Stomach smooth muscle (tissue), 2 donors: ENCODE measurements at regions not wholly inside any gene's neighbourhood (a gene's known extent, or its start where the extent isn't known, plus 50 kb on each side); places are given as distances from the start of the nearest gene placed in this dataset.

Source experiments
- H3K27ac ChIP-seq: one replicate; pipeline ENCODE4 v1.7.0; 2013; ENCODE audit warnings: mild to moderate bottlenecking, low read length, inconsistent platforms
- H3K27me3 ChIP-seq, 2 donors: one replicate each; pipeline ENCODE4 v1.7.0; 2013; ENCODE audit warnings: low read length in 2 of 2; ENCODE audit not compliant: insufficient read depth in 2 of 2, control insufficient read depth in 1 of 2
- H3K36me3 ChIP-seq, 2 donors: one replicate each; pipeline ENCODE4 v1.7.0; 2013; ENCODE audit warnings: low read length in 2 of 2; ENCODE audit not compliant: control insufficient read depth in 2 of 2, insufficient read depth in 2 of 2
- H3K4me1 ChIP-seq: one replicate; pipeline ENCODE4 v1.7.0; 2013; ENCODE audit warnings: low read length; ENCODE audit not compliant: control insufficient read depth, insufficient read depth
- H3K4me3 ChIP-seq, 2 donors: one replicate each; pipeline ENCODE4 v1.7.0; 2013; ENCODE audit warnings: low read length in 2 of 2
- H3K9ac ChIP-seq, 2 donors: one replicate each; pipeline ENCODE4 v1.7.0; 2013; ENCODE audit warnings: low read length in 2 of 2, mild to moderate bottlenecking in 1 of 2
- H3K9me3 ChIP-seq, 2 donors: one replicate each; pipeline ENCODE4 v1.7.0; 2013; ENCODE audit warnings: low read length in 2 of 2; ENCODE audit not compliant: control insufficient read depth in 2 of 2
- donor health status: healthy.
- donor health status: Pancreatic carcinoma.

DNA sequence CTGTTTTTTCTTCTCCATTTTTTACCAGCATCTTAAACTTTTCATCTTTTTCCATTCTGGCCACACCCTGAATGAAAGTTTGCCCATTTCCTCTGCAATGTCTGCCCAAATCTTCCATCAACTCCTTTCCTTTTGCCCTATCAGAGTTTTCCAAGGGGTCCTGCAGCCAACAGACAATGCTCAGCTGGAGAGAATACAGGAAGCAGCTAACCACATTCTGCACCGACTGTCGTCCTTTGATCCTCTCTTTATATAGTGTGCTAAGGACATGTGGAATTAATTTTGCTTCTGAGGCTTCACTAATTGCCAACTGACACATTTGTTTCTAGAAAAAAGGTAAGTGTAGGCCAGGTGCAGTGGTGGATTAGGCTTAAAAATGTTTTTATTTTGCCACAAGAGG, 50.5 kb upstream of the DLX2 start:
- Histone ChIP-seq H3K36me3 (no peaks in the 10 kb centered on the region), H3K4me3 (no peak overlapping the region), H3K9me3 (peaks cover 0 to 4% of the 10 kb centered on the region in 2 donors), H3K27me3 (peaks cover 0 to 2% of the 10 kb centered on the region in 2 donors), H3K9ac (no peak overlapping the region), H3K27ac (no peak overlapping the region), H3K4me1 (no peaks in the 10 kb centered on the region)

DNA sequence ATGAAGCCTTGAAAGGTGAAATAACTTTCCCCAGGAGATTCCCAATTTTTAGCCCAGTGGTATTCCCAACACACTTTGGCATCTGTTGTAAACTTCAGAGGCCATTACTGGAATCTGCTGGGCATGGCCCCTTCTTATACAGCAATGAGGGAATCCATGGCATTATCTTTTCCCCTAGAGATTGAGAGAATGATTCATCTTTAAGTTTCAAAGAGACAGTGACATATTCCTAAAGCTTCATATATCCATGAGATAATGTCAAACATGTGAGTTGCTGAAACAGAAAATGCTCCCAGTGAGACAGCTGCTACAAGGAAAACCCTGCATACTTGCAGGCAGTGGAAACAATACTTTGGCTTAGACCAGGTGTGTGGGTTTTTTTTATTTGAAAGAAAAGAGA, 51.1 kb upstream of the DLX2 start:
- Histone ChIP-seq H3K9me3 (peaks cover 0 to 4% of the 10 kb centered on the region in 2 donors), H3K36me3 (no peaks in the 10 kb centered on the region), H3K4me3 (no peak overlapping the region), H3K27me3 (peaks cover 0 to 3% of the 10 kb centered on the region in 2 donors), H3K4me1 (no peaks in the 10 kb centered on the region), H3K27ac (no peak overlapping the region), H3K9ac (no peak overlapping the region)

DNA sequence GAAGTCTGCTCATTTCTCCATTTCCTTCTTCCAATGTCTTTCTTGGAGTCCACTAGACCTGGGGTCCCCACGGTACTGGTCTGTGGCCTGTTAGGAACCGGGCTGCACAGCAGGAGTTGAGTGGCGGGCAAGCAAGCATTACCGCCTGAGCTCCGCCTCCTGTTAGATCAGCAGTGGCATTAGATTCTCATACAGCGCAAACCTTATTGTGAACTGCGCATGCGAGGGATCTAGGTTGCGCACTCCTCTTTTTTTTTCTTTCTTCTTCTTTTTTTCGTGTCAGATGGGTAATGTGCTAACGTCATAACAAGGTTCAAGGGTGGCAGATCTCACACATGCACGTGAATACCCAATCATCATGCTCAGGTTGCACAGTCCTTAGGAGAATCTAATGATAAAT, 53.1 kb upstream of the DLX2 start:
- H3K27ac ChIP-seq = no peak overlapping the region
- no peaks in the 10 kb centered on the region for H3K4me1 ChIP-seq
- H3K27me3 ChIP-seq = peaks cover 0 to 4% of the 10 kb centered on the region in 2 donors
- no peak overlapping the region for H3K4me3 ChIP-seq
- no peak overlapping the region for H3K9ac ChIP-seq
- no peaks in the 10 kb centered on the region for H3K36me3 ChIP-seq
- peaks cover 0 to 4% of the 10 kb centered on the region in 2 donors for H3K9me3 ChIP-seq

DNA sequence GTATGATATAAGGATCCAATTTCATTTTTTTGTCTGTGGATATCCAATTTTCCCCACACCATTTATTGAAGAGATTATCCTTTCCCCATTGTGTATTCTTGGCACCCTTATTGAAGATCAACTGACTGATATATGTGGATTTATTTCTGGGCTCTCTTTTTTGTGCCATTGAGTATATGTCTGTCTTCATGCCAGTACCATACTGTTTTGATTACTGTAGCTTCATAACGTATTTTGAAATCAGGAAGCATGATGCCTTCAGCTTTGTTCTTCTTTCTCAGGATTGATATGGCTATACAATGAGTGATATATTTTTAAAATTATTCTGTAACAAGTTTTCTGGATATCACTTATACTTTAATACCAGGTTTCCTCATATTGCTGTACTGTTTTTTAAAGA, 58.1 kb upstream of the DLX2 start:
- peaks cover 2% of the 10 kb centered on the region for H3K4me1 ChIP-seq

DNA sequence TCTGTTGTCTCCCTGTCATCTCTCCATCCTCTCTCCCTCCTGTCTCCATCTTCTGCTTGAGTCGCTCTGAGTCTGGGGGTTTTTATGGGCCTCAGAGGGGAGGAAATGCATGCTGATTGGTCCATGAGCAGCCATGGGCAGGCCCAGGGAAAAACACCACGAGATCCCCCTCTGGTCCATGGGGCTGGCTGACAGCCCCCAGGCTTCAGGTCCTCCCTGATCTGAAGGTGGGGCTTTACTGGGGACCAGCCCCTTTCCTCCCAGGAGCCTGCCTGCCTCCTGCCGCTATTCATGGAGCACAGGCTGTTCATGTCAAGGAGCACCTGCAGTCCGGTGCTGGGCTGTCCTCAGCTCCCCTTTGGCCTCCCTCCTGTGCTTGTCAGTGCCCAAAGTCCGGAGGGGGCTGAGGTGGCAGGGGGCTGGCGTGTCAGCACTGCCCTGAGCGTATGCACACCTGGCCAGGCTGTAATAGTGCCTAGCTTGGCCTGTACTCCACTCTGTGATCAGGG, 59.6 kb upstream of the DLX2 start:
- H3K4me3 ChIP-seq = no peak overlapping the region
- H3K9me3 ChIP-seq = peaks cover 0 to 6% of the 10 kb centered on the region in 2 donors
- no peaks in the 10 kb centered on the region for H3K36me3 ChIP-seq

More for the DNA sequence above, 58.1 kb upstream of the DLX2 start:
- H3K9me3 ChIP-seq = peaks cover 4 to 6% of the 10 kb centered on the region in 2 donors
- H3K4me3 ChIP-seq = no peak overlapping the region
- H3K27ac ChIP-seq = no peak overlapping the region
- H3K9ac ChIP-seq = no peak overlapping the region
- peaks cover 3 to 4% of the 10 kb centered on the region in 2 donors for H3K27me3 ChIP-seq
- no peaks in the 10 kb centered on the region for H3K36me3 ChIP-seq

DNA sequence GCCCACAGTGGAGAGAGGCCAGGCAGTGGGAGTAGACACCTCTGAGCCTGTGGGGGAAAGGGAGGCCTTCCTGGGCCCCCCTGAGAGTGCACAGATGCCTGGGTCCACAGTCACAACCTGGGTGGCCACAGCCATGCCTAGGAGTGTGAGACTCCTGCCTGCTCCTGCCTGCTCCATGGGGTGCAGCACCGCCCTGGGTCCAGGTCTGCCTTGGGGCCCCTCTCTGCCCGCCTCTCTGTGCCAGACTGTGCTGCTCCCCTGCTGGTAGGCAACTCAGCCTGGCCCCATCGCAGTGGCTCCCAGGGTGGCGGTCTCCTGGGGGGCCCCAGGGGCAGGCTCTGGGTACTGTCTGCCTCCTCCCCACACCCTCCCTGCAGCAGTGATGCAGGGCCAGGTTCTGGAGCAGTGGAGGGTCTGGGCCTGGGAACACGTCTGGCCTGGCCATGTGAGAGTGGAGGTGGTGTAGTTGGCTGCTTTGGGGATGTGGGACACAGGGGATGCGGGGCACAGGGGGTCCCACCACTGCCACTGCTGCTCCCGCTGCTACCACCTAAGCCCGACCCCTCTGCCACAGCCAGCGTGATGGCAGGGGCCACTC, 60.1 kb upstream of the DLX2 start:
- Histone ChIP-seq H3K9ac (no peak overlapping the region), H3K27ac (no peak overlapping the region), H3K4me1 (peaks cover 2% of the 10 kb centered on the region), H3K4me3 (no peak overlapping the region), H3K36me3 (no peaks in the 10 kb centered on the region), H3K27me3 (peaks cover 3% of the 10 kb centered on the region in 2 donors), H3K9me3 (peaks cover 0 to 6% of the 10 kb centered on the region in 2 donors)

More for the DNA sequence above, 59.6 kb upstream of the DLX2 start:
- H3K9ac ChIP-seq = no peak overlapping the region
- H3K27ac ChIP-seq = no peak overlapping the region
- H3K4me1 ChIP-seq = peaks cover 2% of the 10 kb centered on the region
- H3K27me3 ChIP-seq = peaks cover 3 to 4% of the 10 kb centered on the region in 2 donors

DNA sequence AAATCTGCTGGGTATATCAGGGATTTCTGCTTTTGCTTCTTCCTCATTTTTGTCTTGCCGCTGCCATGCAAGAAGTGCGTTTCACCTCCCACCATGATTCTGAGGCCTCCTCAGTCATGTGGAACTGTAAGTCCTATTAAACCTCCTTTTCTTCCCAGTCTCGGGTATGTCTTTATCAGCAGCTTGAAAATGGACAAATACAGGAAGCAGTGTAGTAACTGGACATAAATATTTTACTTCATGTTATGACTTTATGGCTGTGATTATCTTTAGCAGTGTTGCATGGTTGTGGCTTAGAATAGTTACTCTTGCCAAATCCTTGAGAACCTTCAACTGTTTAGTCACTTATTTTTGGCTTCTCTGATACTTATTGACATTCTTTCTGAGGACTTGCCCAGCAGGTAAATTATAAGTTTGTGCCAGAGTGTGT, 66.2 kb upstream of the DLX2 start:
- Histone ChIP-seq H3K36me3 (no peaks in the 10 kb centered on the region), H3K4me1 (peaks cover 6% of the 10 kb centered on the region), H3K27ac (no peak overlapping the region), H3K4me3 (no peak overlapping the region), H3K27me3 (peaks cover 7 to 21% of the 10 kb centered on the region in 2 donors), H3K9me3 (no peaks in the 10 kb centered on the region), H3K9ac (no peak overlapping the region)

DNA sequence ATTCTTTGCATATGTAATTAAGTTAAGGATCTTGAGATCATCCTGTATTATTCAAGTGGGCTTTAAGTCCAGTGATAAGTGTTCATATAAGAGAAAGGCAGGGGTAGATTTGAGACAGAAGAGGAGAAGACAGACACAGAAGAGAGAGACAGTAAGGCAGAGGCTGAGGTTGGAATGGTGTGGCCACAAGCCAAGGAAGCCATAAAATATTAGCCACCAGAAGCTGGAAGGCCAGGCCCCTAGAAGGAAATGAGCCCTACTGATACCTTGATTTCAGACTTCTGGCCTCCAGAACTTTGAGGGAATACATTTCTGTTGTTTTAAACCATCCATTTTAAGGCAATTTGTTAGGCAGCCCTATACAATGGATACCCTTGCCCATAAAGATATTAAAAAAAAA, 66.9 kb upstream of the DLX2 start:
- no peaks in the 10 kb centered on the region for H3K36me3 ChIP-seq
- H3K27me3 ChIP-seq = peaks cover 7 to 21% of the 10 kb centered on the region in 2 donors
- no peak overlapping the region for H3K9ac ChIP-seq
- no peaks in the 10 kb centered on the region for H3K9me3 ChIP-seq
- no peak overlapping the region for H3K4me3 ChIP-seq
- H3K4me1 ChIP-seq = peaks cover 6% of the 10 kb centered on the region
- no peak overlapping the region for H3K27ac ChIP-seq

DNA sequence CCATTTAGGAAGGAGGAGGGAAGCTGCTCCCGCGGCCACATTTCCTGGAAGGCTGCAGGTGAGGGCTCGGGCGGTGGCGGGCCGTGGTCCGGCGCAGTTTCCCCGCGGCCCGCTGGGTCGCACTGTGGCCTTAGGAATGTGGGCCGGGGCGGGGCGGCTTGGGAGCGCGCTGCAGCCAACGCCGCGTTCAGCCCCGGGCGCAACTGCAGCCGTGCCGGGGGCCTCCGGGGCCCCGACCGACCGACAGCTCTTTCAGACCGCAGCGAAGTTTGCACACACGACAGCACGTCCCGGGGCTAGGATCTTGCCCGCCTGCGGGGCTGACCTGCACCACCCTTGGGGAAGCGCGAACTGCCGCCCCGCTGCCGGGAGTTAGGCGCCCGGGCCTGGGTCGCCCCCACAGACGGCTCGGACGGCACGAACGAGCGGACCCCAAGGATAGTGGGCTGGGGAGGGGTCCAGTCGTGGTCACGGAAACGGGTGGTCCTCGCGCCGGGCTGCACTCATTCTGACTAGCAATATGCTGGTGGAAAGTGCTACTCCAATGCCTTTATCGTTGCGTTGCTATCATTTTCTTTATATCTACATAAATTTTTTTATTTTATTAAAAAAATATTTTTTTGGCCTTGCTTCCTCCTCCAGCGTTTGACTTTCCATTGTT, 69.9 kb upstream of the DLX2 start:
- Histone ChIP-seq H3K27ac (no peak overlapping the region), H3K4me1 (peaks cover 6% of the 10 kb centered on the region), H3K4me3 (peak overlapping the region; percentile 49 to 71), H3K36me3 (no peaks in the 10 kb centered on the region), H3K27me3 (peaks cover 7 to 18% of the 10 kb centered on the region in 2 donors), H3K9me3 (peaks cover 0 to 4% of the 10 kb centered on the region in 2 donors), H3K9ac (no peak overlapping the region)

DNA sequence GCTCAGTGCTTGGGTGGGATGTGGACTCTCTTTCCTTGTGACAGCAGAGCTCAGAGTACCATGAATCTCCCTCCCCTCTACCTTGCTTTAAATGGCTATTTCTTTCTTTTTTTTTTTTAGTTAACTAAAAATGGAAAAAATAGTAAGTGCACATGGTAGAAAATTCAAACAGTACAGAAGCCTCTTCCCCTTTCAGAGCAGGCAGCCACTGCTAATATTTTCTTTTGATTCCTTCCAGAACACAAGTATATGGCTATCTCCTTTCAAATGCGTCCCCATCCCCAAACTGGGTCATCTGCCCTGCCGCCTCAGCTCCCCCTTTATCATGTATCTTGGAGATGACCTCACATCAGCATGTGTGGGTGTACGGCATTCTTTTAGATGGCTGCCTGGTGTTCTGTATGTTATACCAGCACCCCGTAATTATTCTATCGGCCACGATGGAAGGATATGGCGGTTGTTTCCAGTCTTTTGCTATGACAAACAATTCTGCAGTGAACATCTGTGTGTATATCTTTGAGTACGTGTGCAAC, 70.5 kb upstream of the DLX2 start:
- Histone ChIP-seq H3K4me1 (peaks cover 6% of the 10 kb centered on the region), H3K27ac (no peak overlapping the region), H3K4me3 (no peak overlapping the region), H3K36me3 (no peaks in the 10 kb centered on the region), H3K9ac (no peak overlapping the region), H3K9me3 (peaks cover 0 to 4% of the 10 kb centered on the region in 2 donors), H3K27me3 (peaks cover 7 to 18% of the 10 kb centered on the region in 2 donors)

DNA sequence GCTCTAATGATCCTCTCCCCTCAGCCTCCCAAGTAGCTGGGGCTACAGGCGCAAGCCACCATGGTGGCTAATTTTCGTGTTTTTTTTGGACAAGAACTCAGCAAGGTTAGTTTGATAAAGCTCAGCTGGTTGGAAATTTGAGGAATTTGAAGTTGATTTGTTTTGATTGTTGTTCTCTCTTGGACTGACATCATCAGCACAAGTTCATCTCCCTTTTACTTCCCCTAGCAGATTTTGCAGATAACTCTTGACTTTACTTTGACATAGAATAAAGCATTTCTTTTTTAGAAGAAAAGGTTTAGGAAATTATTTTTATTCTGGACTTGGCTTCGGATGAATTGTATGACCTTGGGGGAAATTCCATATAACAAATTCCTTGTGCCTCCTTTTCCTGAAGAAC, 74.9 kb upstream of the DLX2 start:
- peaks cover 4 to 8% of the 10 kb centered on the region in 2 donors for H3K27me3 ChIP-seq
- H3K27ac ChIP-seq = no peak overlapping the region
- H3K36me3 ChIP-seq = no peaks in the 10 kb centered on the region
- H3K4me1 ChIP-seq = peaks cover 2% of the 10 kb centered on the region
- peaks cover 0 to 4% of the 10 kb centered on the region in 2 donors for H3K9me3 ChIP-seq
- H3K4me3 ChIP-seq = no peak overlapping the region
- H3K9ac ChIP-seq = no peak overlapping the region
